Inferior parietal cortex (tissue), 1 donor: ENCODE measurements at regions not wholly inside any gene's neighbourhood (a gene's known extent, or its start where the extent isn't known, plus 50 kb on each side); places are given as distances from the start of the nearest gene placed in this dataset.

Experiments used
- DNase-seq: peaks from one replicate; pipeline ENCODE4 v3.0.0-alpha.2; 2016; ENCODE audit errors: extremely low spot score

- DNase-seq: no peak
Observed at GRCh38 chr6:130314271-130314670, 51.5 kb upstream of the TMEM200A start.

- no peak for DNase-seq
Observed at GRCh38 chr6:130313206-130313605, 52.6 kb upstream of the TMEM200A start.

- no peak for DNase-seq
Observed at GRCh38 chr6:130309028-130309427, 56.8 kb upstream of the TMEM200A start.

GRCh38 chr6:130307752-130308361, 58.0 kb upstream of the TMEM200A start:
- no peak for DNase-seq

- DNase-seq: no peak
Observed at GRCh38 chr6:130306377-130306776, 59.4 kb upstream of the TMEM200A start.

GRCh38 chr6:130303431-130303830, 62.4 kb upstream of the TMEM200A start:
- no peak for DNase-seq

GRCh38 chr6:130298258-130298657, 67.6 kb upstream of the TMEM200A start:
- no peak for DNase-seq

- no peak for DNase-seq
Observed at GRCh38 chr6:130296854-130297253, 69.0 kb upstream of the TMEM200A start.

- peak; percentile 26 for DNase-seq
Observed at GRCh38 chr6:130293800-130294199, 71.0 kb upstream of the SAMD3 start.

- peak; percentile 7 for DNase-seq
Observed at GRCh38 chr6:130288065-130288464, 65.3 kb upstream of the SAMD3 start.

- DNase-seq: no peak
Observed at GRCh38 chr6:130282234-130282995, 59.7 kb upstream of the SAMD3 start.

GRCh38 chr6:130276507-130276906, 53.8 kb upstream of the SAMD3 start:
- no peak for DNase-seq

- no peak for DNase-seq
Observed at GRCh38 chr6:130274007-130274406, 51.3 kb upstream of the SAMD3 start.
